Stimulated activated naive CD8-positive, alpha-beta T cell treated with anti-CD3 and anti-CD28 coated beads, Interleukin-15, Interleukin-2, amounts not matched to agents 100 ng/mL and 50 ng/mL, for 24 hours (primary cell): ENCODE measurements at regions not wholly inside any gene's neighbourhood (a gene's known extent, or its start where the extent isn't known, plus 50 kb on each side); places are given as distances from the start of the nearest gene placed in this dataset.
"Not testable (repeated sequence)": the region's sequence is repeated elsewhere in the genome, so short reads cannot be mapped to it uniquely, and the experiment has no call there.

ENCODE experiments used
- H3K27ac Mint-ChIP-seq: one replicate; pipeline ENCODE4 v1.8.0; 2021; ENCODE audit warnings: mild to moderate bottlenecking, mixed read lengths
- H3K27me3 Mint-ChIP-seq: one replicate; pipeline ENCODE4 v1.8.0; 2021; ENCODE audit warnings: mixed read lengths
- H3K36me3 Mint-ChIP-seq: one replicate; pipeline ENCODE4 v1.8.0; 2021; ENCODE audit warnings: low read depth, mixed read lengths
- H3K4me1 Mint-ChIP-seq: one replicate; pipeline ENCODE4 v1.8.0; 2021; ENCODE audit warnings: low read depth, mixed read lengths
- H3K4me3 Mint-ChIP-seq: one replicate; pipeline ENCODE4 v1.8.0; 2021; ENCODE audit warnings: mild to moderate bottlenecking, mixed read lengths
- H3K9me3 Mint-ChIP-seq: one replicate; pipeline ENCODE4 v1.8.0; 2021; ENCODE audit warnings: mixed read lengths

DNA sequence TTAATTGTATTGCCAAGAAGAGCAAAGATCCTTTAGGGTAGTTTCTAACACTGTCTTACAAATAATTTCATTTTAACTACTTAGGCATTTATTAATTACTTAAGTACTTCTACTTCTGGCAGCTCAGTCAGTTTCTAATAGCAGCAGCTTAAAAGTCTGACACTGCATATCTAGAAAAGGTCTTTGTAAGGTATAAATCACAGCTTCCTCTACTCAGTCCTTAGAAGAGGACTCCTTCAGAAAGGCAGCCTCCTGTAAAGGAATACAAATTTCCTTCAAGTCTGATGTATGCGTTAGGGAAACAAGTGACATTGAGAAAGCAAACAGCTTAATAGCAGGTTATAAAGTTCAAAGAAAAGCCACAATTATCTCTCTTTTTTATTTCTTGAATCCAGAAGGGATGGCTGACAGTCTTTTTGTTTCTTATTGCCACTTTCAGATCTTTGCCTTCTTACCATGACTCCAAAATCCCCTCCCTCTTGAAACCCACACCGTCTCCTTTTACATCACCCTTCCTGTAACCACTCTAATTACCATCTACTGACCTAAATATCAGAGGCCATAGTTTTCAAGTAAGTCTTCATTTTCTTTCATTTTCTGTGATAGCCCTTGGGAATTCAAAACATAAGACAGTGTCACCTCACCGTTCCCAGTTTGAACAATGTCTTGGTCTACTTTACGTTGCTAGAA is 109.5 kb downstream of the CGGBP1 start:
- no peak overlapping the region for H3K4me3 Mint-ChIP-seq
- H3K27ac Mint-ChIP-seq = no peak overlapping the region
- H3K9me3 Mint-ChIP-seq = no peaks in the 10 kb centered on the region
- H3K4me1 Mint-ChIP-seq = no peaks in the 10 kb centered on the region
- no peaks in the 10 kb centered on the region for H3K36me3 Mint-ChIP-seq
- no peaks in the 10 kb centered on the region for H3K27me3 Mint-ChIP-seq

DNA sequence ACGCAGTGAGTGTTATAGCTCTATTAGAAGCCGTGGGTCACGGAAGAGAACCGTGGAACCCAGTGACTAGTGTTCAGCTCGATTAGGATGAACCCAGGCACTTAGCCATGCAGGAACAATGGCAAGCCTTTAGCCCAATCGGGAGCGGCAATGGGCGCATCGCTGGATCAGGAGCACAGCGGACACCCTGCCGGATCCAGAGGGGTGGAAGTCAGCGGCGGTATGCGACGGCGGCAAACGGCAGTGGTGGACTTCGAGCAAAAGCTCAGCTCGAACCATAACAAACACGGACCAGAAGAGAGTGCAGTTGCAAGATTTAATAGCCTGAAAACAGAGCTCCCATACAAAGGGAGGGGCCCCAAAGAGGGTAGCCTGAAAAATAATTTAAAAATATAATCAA is 112.8 kb downstream of the CGGBP1 start:
- H3K27ac Mint-ChIP-seq, H3K36me3 Mint-ChIP-seq, H3K4me3 Mint-ChIP-seq, H3K27me3 Mint-ChIP-seq, H3K4me1 Mint-ChIP-seq, H3K9me3 Mint-ChIP-seq: not testable (repeated sequence)

DNA sequence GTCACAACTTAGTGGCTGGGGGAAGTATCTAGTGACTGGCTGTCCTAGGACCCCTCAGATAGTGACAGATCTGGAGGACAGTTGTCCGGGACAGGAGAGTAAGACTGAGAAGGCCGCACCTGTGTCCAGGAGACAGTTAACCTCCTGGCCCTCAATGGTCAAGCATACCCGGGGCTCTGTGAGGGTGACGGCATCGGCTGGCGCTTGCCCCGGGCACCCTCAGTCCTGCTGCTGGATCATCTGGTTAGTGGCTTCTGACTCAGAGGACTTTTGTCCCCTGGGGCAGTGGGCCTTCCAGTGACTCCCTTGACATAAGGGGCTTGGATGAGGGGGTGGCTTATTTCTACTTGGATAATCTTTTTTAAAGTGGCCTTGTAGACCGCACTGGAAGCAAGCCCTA is 116.5 kb downstream of the CGGBP1 start:
- not testable (repeated sequence) for H3K27me3 Mint-ChIP-seq, H3K4me3 Mint-ChIP-seq, H3K27ac Mint-ChIP-seq, H3K4me1 Mint-ChIP-seq, H3K36me3 Mint-ChIP-seq, H3K9me3 Mint-ChIP-seq

DNA sequence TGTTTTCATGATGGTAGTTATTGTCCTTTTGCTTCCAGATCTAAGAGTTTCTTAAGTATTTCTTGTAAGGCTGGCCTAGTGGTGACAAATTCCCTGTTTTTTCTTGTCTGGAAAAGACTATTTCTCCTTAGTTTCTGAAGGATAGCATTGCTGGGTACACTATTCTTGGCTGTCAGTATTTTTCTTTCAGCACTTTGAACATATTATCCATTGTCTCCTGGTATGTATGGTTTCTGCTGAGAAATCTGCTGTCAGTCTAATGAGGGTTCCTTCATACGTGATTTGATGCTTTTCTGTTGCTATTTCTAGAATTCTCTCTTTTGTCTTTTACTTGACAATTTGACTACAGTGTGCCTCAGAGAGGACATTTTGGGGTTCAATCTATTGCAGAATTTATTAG is 134.3 kb downstream of the CGGBP1 start:
- no peaks in the 10 kb centered on the region for H3K4me1 Mint-ChIP-seq

DNA sequence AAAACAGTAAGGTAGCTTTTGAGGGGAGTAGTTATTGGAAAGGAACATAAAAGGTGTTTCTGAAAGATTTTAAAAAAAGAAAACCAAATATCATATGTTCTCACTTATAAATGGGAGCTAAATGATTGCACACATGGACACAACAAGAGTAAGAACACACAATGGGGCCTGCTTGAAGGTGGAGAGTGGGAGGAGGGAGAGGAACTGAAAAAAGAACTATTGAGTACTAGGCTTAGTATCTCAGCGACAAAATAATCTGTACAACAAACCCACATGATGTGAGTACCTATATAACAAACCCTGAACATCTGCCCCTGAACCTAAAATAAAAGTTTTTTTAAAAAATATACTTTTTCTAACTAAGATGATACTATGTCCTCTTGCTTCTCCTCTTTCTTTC is 138.3 kb downstream of the CGGBP1 start:
- H3K4me3 Mint-ChIP-seq = no peak overlapping the region
- no peak overlapping the region for H3K27ac Mint-ChIP-seq
- peaks cover 18% of the 10 kb centered on the region for H3K9me3 Mint-ChIP-seq
- no peaks in the 10 kb centered on the region for H3K4me1 Mint-ChIP-seq
- H3K36me3 Mint-ChIP-seq = no peaks in the 10 kb centered on the region
- H3K27me3 Mint-ChIP-seq = peaks cover 5% of the 10 kb centered on the region

More for the DNA sequence above, 134.3 kb downstream of the CGGBP1 start:
- Mint-ChIP-seq H3K36me3 (no peaks in the 10 kb centered on the region), H3K4me3 (no peak overlapping the region), H3K27ac (no peak overlapping the region), H3K27me3 (no peaks in the 10 kb centered on the region), H3K9me3 (peaks cover 14% of the 10 kb centered on the region)

DNA sequence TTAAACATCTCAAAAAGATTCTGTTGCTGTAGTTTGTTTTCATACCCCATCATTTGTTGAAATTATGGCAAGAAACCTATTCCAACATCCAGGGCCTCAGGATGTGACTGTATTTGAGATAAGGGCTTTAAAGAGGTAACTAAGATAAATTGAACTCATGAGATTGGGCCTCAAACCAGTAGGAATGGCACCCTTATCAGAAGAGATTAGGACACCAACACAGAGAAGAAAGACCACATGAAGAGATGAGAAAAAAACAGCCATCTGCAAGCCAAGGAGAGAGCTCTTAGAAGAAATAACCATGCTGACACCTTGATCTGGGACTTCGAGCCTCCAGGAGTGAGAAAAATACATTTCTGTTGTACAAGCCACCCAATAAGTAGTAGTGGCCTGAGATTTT is 157.7 kb downstream of the CGGBP1 start:
- no peaks in the 10 kb centered on the region for H3K36me3 Mint-ChIP-seq
- no peak overlapping the region for H3K27ac Mint-ChIP-seq
- no peaks in the 10 kb centered on the region for H3K27me3 Mint-ChIP-seq
- H3K9me3 Mint-ChIP-seq = no peaks in the 10 kb centered on the region
- H3K4me3 Mint-ChIP-seq = no peak overlapping the region
- no peaks in the 10 kb centered on the region for H3K4me1 Mint-ChIP-seq

DNA sequence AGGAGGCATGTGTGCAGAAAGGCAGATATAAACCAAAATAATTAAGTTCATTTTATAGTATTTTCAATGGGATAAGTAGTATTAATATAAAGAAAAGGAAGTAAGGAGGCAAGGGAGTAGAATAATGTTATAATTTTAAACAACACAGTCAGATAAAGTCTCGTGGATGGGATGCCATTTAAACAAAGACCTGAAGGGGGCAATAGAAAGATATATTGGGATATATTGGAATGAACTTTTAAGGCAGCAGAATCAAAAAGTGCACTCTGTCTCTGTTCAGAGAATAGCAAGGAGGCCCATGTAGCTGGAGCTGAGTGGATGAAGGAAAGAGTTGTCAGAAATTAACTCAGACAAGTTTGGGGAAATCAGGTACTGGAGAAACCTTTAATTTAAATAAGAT is 158.7 kb downstream of the CGGBP1 start:
- Mint-ChIP-seq H3K4me3 (no peak overlapping the region), H3K4me1 (no peaks in the 10 kb centered on the region), H3K27me3 (no peaks in the 10 kb centered on the region), H3K36me3 (no peaks in the 10 kb centered on the region), H3K27ac (no peak overlapping the region), H3K9me3 (no peaks in the 10 kb centered on the region)

DNA sequence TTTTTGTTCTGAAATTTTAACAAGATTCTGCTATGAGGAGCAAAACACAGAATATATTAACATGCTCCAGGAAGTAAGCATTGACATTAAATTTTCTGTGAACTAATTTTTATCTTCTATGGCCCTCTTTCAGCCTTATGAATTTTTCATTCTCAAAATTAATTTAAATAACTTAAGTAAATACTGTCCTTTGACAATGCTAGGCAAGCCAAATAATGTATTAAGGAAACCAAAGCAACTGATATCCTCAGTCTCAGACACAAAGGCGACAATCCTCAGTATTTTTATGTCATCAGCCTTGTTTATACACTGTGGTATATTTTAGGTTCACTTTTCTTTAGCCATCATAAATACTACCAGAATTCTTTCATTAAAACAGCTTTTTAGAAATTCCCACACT is 159.8 kb downstream of the CGGBP1 start:
- Mint-ChIP-seq H3K27ac (no peak overlapping the region), H3K4me1 (no peaks in the 10 kb centered on the region), H3K36me3 (no peaks in the 10 kb centered on the region), H3K4me3 (no peak overlapping the region), H3K27me3 (no peaks in the 10 kb centered on the region), H3K9me3 (no peaks in the 10 kb centered on the region)

DNA sequence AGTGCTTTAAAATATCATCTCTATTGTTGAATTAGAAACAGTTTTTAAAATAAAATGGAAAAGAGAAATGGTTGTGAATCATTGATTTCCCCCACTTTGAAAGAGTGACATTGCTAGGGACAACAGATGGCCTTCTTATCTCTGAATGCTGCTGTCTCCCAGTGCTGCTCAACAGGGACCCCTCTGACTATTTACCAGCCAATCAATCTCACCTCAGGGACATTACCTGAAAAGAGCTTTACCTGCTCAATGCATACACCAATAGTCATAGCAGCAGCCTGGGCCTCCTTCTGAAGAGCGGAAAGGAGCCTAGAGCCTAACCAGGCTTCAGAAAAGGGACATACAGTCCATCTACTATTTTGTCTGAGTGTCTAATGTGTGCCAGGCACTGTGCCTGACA is 162.8 kb downstream of the CGGBP1 start:
- no peak overlapping the region for H3K4me3 Mint-ChIP-seq
- no peaks in the 10 kb centered on the region for H3K27me3 Mint-ChIP-seq
- no peaks in the 10 kb centered on the region for H3K36me3 Mint-ChIP-seq
- H3K9me3 Mint-ChIP-seq = no peaks in the 10 kb centered on the region
- H3K27ac Mint-ChIP-seq = no peak overlapping the region
- no peaks in the 10 kb centered on the region for H3K4me1 Mint-ChIP-seq

DNA sequence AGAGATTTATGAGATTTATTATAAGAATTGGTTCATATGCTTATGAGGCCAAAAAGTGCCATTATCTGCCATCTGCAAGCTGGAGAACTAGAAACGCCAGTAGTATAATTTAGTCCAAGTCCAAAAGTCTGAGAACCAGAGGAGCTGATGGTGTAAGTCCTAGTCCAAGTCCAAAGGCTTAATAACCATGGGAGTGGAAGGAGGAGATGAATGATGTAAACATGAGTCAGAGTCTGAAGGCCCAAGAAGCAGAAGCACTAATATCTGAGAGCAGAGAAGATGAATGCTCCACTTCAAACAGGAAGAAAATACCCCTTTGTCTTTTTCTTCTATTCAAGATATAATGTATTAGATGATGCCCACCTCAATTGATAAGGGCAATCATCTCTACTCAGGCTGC is 185.7 kb downstream of the CGGBP1 start:
- no peaks in the 10 kb centered on the region for H3K4me1 Mint-ChIP-seq
- no peak overlapping the region for H3K4me3 Mint-ChIP-seq
- peaks cover 19% of the 10 kb centered on the region for H3K9me3 Mint-ChIP-seq
- no peaks in the 10 kb centered on the region for H3K36me3 Mint-ChIP-seq
- H3K27me3 Mint-ChIP-seq = no peaks in the 10 kb centered on the region
- H3K27ac Mint-ChIP-seq = no peak overlapping the region

DNA sequence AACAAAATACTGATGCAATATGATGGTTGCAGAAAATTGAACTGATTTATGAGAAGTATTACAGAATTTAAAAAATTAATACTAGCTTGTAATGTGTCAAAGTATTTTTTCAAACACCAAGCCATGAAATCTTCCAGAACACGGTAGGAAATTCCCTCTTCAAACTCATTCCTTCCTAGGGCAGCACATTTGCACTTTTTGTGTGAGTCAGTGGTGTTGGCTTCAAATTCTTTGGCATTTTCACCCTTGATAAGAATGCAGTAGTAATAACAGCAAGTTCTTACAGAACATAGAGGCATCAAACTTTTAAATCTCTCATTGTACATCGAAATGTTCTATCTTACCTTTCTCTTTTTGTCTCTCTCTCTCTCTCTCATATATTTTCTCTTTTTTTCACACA is 191.8 kb downstream of the CGGBP1 start:
- Mint-ChIP-seq H3K4me1 (no peaks in the 10 kb centered on the region), H3K27me3 (no peaks in the 10 kb centered on the region), H3K9me3 (peaks cover 19% of the 10 kb centered on the region), H3K27ac (no peak overlapping the region), H3K4me3 (no peak overlapping the region), H3K36me3 (no peaks in the 10 kb centered on the region)

DNA sequence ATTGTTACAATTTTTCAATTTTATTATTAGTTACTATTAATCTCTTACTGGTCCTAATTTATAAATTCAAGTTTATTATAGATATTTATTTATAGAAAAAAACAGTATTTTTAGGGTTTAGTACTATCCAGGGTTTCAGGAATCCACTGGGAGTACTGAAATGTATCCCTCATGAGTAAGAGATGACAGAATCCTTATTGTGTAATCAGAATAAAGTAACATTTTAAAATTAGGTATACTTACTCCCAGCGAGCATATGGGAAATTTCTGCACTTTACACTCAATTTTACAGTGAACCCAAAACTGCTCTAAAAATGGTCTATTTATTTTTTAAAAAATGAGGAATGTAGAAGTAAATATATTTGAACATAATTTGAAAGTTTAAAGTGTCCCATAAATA is 202.7 kb downstream of the CGGBP1 start:
- no peak overlapping the region for H3K27ac Mint-ChIP-seq
- H3K27me3 Mint-ChIP-seq = peaks cover 4% of the 10 kb centered on the region
- no peaks in the 10 kb centered on the region for H3K36me3 Mint-ChIP-seq
- no peaks in the 10 kb centered on the region for H3K4me1 Mint-ChIP-seq
- H3K9me3 Mint-ChIP-seq = no peaks in the 10 kb centered on the region
- H3K4me3 Mint-ChIP-seq = no peak overlapping the region

DNA sequence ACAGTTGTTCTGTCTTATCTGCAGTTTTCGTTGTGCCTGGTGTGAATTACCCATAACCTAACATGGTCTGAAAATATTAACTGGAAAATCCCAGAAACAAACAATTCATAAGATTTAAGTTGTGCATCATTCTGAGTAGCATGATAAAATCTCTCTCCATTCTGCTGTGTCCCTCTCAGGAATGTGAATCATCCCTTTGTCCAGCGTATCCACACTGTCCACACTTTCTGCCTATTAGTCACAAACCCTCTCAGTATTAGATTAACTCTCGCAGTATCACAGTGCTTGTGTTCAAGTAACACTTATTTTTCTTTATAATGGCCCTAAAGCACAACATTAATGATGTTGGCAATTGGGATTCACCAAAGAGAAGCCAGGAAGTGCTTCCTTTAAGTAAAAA is 203.2 kb downstream of the CGGBP1 start:
- H3K4me3 Mint-ChIP-seq = no peak overlapping the region
- H3K36me3 Mint-ChIP-seq = no peaks in the 10 kb centered on the region
- H3K9me3 Mint-ChIP-seq = no peaks in the 10 kb centered on the region
- H3K27ac Mint-ChIP-seq = no peak overlapping the region
- peaks cover 4% of the 10 kb centered on the region for H3K27me3 Mint-ChIP-seq
- no peaks in the 10 kb centered on the region for H3K4me1 Mint-ChIP-seq

DNA sequence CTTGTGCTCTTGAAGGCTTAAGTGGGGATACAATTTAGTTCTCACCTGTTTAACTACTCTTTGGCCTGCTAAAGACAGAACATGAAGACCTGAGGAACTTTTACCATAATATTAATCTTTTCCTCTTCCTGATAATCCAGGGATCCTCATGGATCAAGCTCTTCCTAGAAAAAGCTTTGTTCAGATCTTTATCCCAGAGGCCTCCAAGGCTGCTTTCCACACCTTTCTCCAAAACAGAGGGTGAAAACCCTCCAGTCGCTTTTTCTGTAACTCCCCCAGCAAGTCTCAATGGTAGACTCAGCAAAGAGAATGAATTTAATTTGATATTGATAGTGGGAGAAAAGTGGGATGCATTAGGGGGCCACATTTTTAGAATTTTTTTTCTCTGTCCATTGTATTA is 203.6 kb downstream of the CGGBP1 start:
- peaks cover 4% of the 10 kb centered on the region for H3K27me3 Mint-ChIP-seq
- no peaks in the 10 kb centered on the region for H3K36me3 Mint-ChIP-seq
- no peak overlapping the region for H3K4me3 Mint-ChIP-seq
- H3K9me3 Mint-ChIP-seq = no peaks in the 10 kb centered on the region
- H3K27ac Mint-ChIP-seq = no peak overlapping the region
- H3K4me1 Mint-ChIP-seq = no peaks in the 10 kb centered on the region

DNA sequence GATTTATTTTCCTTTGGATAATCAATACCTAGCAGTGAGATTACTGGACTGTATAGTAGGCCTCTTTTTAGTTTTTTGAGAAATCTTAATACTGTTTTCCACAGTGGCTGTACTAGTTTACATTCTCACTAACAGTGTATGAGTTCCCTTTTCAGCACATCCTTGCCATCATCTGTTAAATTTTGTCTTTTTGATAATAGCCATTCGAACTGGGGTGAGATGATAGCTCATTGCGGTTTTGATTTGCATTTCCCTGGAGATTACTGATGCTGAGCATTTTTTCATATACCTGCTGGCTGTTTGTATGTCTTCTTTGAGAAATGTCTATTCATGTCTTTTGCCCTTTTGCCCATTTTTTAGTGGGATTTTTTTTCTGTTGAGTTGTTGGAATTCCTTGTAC is 210.8 kb downstream of the CGGBP1 start:
- H3K27me3 Mint-ChIP-seq = no peaks in the 10 kb centered on the region
- no peaks in the 10 kb centered on the region for H3K4me1 Mint-ChIP-seq
- H3K4me3 Mint-ChIP-seq = no peak overlapping the region
- H3K36me3 Mint-ChIP-seq = no peaks in the 10 kb centered on the region
- no peaks in the 10 kb centered on the region for H3K9me3 Mint-ChIP-seq
- H3K27ac Mint-ChIP-seq = no peak overlapping the region

DNA sequence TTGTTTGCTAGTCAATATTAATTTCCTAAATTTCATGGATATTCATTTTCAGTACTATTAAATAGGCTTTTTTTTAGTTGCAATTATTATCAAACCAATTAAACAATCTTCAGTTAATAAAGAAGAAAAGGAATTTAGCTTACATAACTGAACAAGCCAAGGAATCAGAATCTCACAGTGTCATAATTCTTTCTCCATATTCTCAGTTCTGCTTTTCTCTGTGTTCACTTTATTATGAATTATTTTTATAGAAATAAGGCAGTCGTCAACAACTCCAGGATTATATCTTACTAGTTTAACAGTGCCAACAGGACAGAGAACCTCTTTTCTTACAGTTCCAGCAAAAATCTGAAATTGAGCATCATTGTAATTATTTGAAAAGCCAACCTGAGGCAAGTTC is 221.7 kb downstream of the CGGBP1 start:
- Mint-ChIP-seq H3K4me1 (no peaks in the 10 kb centered on the region), H3K36me3 (no peaks in the 10 kb centered on the region), H3K27me3 (no peaks in the 10 kb centered on the region), H3K4me3 (no peak overlapping the region), H3K9me3 (peaks cover 4% of the 10 kb centered on the region), H3K27ac (no peak overlapping the region)
